Adipocyte (in vitro differentiated cells): ENCODE measurements at regions not wholly inside any gene's neighbourhood (a gene's known extent, or its start where the extent isn't known, plus 50 kb on each side); places are given as distances from the start of the nearest gene placed in this dataset.

ENCODE experiments used
- DNase-seq: peaks from one replicate; pipeline ENCODE4 v3.0.0-alpha.2; 2015; ENCODE audit warnings: low read depth
- H3K27me3 ChIP-seq: replicated peaks from 2 replicates; pipeline ENCODE4 v1.7.0; 2013; ENCODE audit warnings: mild to moderate bottlenecking, low read length, moderate library complexity; ENCODE audit not compliant: control insufficient read depth, insufficient read depth
- H3K36me3 ChIP-seq: 2 replicates; pipeline ENCODE4 v1.7.0; 2013; ENCODE audit warnings: low read length, mild to moderate bottlenecking, moderate library complexity; ENCODE audit not compliant: control insufficient read depth, insufficient read depth, severe bottlenecking
- H3K4me1 ChIP-seq: 2 replicates; pipeline ENCODE4 v1.7.0; 2013; ENCODE audit warnings: mild to moderate bottlenecking, low read length, moderate library complexity; ENCODE audit not compliant: control insufficient read depth, insufficient read depth
- H3K4me3 ChIP-seq: 2 replicates; pipeline ENCODE4 v1.7.0; 2013; ENCODE audit warnings: mild to moderate bottlenecking, low read length, moderate library complexity
- H3K9ac ChIP-seq: 2 replicates; pipeline ENCODE4 v1.7.0; 2013; ENCODE audit warnings: mild to moderate bottlenecking, low read length, moderate library complexity
- H3K9me3 ChIP-seq: 2 replicates; pipeline ENCODE4 v1.7.0; 2013; ENCODE audit warnings: mild to moderate bottlenecking, low read length, moderate library complexity; ENCODE audit not compliant: control insufficient read depth

DNA sequence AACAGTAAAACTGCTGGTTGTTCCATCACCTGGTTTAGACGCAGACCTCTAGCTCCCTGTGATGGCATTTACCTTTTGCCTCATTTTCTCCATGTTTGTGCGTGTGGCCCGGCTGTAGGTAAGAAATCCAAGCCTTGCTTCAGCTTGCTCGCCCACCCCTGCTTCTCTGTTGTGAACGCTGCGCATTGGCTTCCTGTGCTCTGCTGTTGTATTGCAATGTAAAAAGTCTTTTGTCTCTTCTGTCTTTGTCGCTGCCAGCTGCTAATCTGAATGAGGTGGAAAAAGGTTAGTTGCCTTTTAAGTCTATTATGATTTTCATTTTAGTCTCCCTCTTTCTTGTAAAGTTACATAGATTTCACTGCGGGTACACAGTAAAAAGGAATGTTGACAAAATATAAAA lies 127.3 kb upstream of the PACRGL start:
- Histone ChIP-seq H3K4me1 (peaks cover 8% of the 10 kb centered on the region), H3K4me3 (no peak overlapping the region), H3K27me3 (no peaks in the 10 kb centered on the region), H3K9me3 (no peaks in the 10 kb centered on the region), H3K9ac (no peak overlapping the region), H3K36me3 (peaks cover under 1% of the 10 kb centered on the region)
- DNase-seq: no peak

DNA sequence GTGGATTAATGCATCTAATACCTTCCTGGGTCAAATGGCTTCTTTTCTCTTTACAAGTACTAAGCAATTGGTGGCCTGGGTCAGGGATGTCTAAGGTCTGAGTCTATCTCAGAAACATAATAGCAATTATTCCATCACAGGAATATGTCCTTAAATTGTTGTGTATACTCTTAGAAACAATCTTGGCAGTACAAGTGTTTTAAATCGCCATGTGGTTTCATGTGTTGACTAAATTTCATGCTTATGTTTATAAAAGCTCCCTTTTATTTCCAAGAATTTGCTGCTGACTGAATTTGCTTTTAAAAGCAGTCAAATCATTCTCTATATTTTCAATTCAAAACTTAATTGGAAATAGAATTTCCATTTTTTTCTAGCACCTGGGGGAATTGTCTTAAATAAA lies 125.3 kb upstream of the PACRGL start:
- Histone ChIP-seq H3K4me1 (peaks cover 8% of the 10 kb centered on the region), H3K27me3 (no peaks in the 10 kb centered on the region), H3K9ac (no peak overlapping the region), H3K4me3 (no peak overlapping the region), H3K9me3 (no peaks in the 10 kb centered on the region), H3K36me3 (no peaks in the 10 kb centered on the region)
- DNase-seq: no peak

DNA sequence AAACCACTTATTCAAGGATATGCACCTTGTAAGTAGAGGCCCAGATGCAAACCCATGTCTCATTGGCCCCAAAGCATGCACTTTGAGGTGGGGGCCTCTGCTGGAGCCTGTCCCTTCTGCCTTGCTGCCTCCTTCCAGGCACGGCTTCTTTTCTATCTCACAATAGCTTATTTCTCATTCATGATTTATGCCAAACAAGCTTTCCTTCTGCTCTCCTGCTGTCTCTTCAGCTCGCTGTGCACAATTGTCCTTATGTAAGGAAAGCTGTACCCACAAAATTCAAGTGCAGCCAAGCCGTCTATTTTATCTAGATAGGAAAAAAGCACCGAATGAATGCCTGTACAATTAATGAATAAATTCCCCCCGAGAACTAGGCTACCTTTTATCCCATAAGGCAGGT lies 124.8 kb upstream of the PACRGL start:
- H3K9me3 ChIP-seq: no peaks in the 10 kb centered on the region
- no peaks in the 10 kb centered on the region for H3K27me3 ChIP-seq
- DNase-seq: no peak
- H3K4me3 ChIP-seq: no peak overlapping the region
- H3K9ac ChIP-seq: no peak overlapping the region
- peaks cover 8% of the 10 kb centered on the region for H3K4me1 ChIP-seq
- H3K36me3 ChIP-seq: no peaks in the 10 kb centered on the region

DNA sequence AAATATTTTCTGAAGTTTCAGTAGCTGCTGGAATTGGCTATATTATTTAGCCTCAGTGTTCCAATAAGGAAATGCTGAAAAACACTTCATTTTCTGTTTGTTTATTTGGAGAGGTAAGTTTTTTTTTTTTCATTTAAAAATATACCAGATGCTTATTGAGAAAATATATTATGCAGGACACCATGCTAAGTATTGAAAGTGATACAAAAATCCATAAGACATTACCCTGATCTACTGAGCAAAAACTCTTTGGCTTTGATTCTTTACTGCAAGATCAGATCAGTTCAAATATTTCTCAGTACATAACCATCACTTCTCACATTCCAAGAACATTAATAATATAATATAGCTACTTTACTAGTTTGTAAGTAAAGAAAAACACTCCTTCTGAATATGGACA lies 123.4 kb upstream of the PACRGL start:
- Histone ChIP-seq H3K4me1 (no peaks in the 10 kb centered on the region), H3K36me3 (no peaks in the 10 kb centered on the region), H3K27me3 (no peaks in the 10 kb centered on the region), H3K4me3 (no peak overlapping the region), H3K9me3 (no peaks in the 10 kb centered on the region), H3K9ac (no peak overlapping the region)
- no peak for DNase-seq

DNA sequence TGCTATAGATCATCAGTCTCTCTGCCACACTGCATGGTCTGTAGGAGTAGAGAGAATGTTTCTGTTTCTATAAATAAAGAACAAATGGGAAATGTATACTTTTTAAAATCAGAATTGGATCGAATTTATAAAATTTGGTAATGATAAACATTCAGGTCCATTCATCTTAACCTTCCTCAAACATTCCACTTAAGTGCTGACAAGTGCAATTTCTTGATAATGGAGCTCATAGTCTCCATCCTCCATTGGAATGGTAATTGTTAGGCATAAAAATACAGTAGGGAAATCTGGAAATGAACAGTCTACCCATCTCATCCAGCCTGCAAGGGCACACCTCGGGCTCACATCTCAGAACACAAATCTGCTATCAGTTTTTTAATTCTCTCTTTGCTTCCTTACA lies 122.6 kb upstream of the PACRGL start:
- Histone ChIP-seq H3K9me3 (no peaks in the 10 kb centered on the region), H3K36me3 (no peaks in the 10 kb centered on the region), H3K4me3 (no peak overlapping the region), H3K4me1 (no peaks in the 10 kb centered on the region), H3K27me3 (no peaks in the 10 kb centered on the region), H3K9ac (no peak overlapping the region)
- DNase-seq: no peak

DNA sequence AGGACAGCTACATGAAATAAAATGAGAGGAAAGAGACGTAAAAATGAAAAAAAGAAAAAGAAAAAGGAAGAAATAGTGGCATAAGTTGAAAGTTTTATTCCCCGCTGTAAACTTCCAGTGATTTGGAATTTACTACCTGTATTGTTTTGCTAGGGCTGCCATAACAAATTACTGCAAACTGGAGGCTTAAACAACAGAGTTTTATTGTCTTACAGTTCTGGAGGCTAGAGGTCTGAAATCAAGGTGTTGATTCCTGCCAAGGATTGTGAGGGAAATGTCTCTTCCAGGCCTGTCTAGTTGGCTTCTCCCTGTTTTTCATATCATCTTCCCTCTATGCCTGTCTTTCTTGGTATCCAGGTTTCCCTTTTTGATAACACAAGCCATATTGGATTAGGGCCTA lies 119.4 kb upstream of the PACRGL start:
- no peak overlapping the region for H3K9ac ChIP-seq
- DNase-seq: no peak
- H3K27me3 ChIP-seq: no peaks in the 10 kb centered on the region
- no peaks in the 10 kb centered on the region for H3K9me3 ChIP-seq
- no peak overlapping the region for H3K4me3 ChIP-seq
- H3K4me1 ChIP-seq: peaks cover 5% of the 10 kb centered on the region
- no peaks in the 10 kb centered on the region for H3K36me3 ChIP-seq

DNA sequence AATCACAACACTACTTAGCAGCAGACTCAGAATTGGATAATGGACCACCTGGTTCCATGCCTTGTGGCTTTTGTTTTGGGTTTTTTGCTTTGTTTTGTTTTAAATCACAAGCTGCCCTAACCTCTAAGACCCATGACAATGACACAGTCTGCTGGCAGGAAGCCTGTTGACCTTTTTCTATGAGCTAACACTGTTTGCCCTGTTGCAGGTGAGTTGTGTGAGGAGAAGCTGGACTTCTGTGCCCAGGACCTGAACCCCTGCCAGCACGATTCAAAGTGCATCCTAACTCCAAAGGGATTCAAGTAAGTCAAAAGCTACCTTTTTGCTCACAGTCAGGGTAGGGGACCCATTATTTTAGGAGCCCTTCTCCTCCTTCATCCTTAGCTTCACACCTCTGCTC lies 110.8 kb upstream of the PACRGL start:
- Histone ChIP-seq H3K27me3 (no peaks in the 10 kb centered on the region), H3K4me3 (no peak overlapping the region), H3K9ac (no peak overlapping the region), H3K4me1 (peaks cover 28% of the 10 kb centered on the region), H3K36me3 (no peaks in the 10 kb centered on the region), H3K9me3 (no peaks in the 10 kb centered on the region)
- no peak for DNase-seq

DNA sequence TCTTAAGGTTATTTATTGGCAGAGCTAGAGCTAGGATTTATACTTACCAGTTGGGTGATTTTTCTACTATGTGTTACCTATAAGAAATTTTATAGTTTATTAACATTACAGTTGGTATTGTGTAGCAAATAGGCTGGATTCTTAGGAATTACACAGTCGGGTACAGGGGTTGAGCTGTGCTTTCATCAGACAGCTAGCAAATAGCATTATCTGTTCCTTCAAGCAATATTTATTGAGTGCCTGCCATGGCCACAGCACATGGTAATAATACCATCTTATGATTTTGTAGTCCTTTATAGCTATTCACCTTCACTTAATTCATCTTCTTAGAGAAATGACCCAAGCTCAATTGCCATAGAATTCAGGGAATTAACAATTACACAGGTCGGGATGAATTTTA lies 109.4 kb upstream of the PACRGL start:
- no peak for DNase-seq
- H3K4me1 ChIP-seq: peaks cover 23% of the 10 kb centered on the region
- H3K27me3 ChIP-seq: no peaks in the 10 kb centered on the region
- H3K9ac ChIP-seq: no peak overlapping the region
- no peaks in the 10 kb centered on the region for H3K9me3 ChIP-seq
- H3K36me3 ChIP-seq: peaks cover 3% of the 10 kb centered on the region
- no peak overlapping the region for H3K4me3 ChIP-seq

DNA sequence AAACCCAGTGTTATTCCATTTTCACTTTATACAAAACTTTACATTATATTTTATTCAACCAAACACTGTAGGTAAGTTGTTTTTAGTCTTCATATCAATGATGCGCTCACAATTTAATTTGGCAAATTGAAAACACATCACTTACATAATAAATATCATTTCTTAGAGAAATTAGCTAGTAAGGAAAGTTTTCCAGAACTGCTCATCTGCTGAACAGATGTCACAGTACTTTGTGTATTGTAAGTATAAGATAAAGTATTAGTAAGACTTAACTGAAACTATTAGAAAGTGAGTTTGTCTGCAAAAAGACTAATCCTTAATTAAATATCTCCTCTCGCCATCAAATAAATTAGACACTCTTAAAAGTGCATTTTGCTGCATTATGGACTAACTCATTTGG lies 108.7 kb upstream of the PACRGL start:
- Histone ChIP-seq H3K9me3 (no peaks in the 10 kb centered on the region), H3K4me1 (peaks cover 16% of the 10 kb centered on the region), H3K27me3 (no peaks in the 10 kb centered on the region), H3K9ac (no peak overlapping the region), H3K36me3 (peaks cover 3% of the 10 kb centered on the region), H3K4me3 (no peak overlapping the region)
- DNase-seq: no peak

DNA sequence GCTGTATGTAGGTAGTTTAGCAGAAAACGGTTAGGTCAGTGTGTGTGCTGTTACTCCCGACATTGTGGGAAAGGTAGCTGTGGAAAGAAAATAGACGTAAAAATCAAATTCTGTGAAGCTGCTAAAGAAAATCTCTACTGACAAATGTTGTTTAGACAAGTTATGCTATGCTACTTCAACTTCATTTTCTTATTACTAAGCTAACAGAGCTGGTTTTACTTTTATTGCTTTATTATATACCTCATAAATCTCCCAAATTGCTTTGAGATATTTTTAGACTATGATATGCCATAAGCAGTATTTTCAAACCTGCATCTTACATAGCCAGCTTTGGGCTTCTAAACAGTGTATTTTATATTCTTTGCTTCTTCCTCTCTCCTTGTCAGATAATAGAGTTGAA lies 108.2 kb upstream of the PACRGL start:
- no peak overlapping the region for H3K9ac ChIP-seq
- no peaks in the 10 kb centered on the region for H3K27me3 ChIP-seq
- peaks cover 3% of the 10 kb centered on the region for H3K36me3 ChIP-seq
- no peaks in the 10 kb centered on the region for H3K9me3 ChIP-seq
- peaks cover 16% of the 10 kb centered on the region for H3K4me1 ChIP-seq
- no peak for DNase-seq
- H3K4me3 ChIP-seq: peak overlapping the region; percentile 16

DNA sequence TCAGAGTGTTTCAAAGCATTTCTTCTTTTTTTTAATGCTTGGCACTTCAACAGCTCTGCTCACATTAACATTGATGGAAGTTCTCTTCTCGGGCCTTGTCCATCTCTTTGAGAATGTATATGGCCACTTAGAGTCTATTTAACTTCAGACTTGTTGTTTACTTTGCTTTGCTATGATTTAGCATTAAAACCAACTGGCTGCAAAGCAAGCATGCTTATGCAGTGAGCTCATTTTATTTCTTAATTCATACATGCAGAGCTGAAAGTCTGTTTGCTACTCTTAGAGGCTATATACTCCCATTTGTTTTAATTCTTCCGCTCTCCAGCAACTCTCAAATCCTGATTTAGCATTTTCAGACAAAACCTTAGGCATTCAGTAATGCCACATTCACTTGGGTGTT lies 107.6 kb upstream of the PACRGL start:
- DNase-seq: peak; percentile 64
- Histone ChIP-seq H3K4me3 (peak overlapping the region; percentile 16), H3K27me3 (no peaks in the 10 kb centered on the region), H3K9me3 (no peaks in the 10 kb centered on the region), H3K36me3 (peaks cover 3% of the 10 kb centered on the region), H3K4me1 (peaks cover 16% of the 10 kb centered on the region), H3K9ac (no peak overlapping the region)

DNA sequence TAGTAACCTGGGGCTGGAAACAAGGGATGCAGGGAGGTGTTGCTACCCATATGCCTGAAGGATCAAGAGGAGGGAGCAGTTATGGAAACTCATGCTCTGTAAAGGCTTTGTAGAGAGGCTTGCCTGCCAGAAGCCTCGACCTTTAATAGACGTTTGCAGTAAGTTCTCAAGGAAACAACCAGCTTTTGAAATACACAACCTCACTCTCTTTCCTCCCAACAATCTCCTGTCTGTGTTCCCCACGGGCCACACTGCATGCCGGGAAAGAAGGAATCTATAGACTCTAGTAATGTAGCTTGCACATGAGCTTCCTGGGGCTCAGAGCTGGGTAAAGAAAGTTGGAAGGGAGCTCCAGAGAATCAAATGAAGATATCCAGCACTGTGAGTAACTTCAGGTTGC lies 101.6 kb upstream of the PACRGL start:
- Histone ChIP-seq H3K9ac (no peak overlapping the region), H3K27me3 (no peaks in the 10 kb centered on the region), H3K4me3 (no peak overlapping the region), H3K9me3 (no peaks in the 10 kb centered on the region), H3K4me1 (peaks cover 12% of the 10 kb centered on the region), H3K36me3 (peaks cover 14% of the 10 kb centered on the region)
- no peak for DNase-seq
